GM21528 (cell line): ENCODE measurements at regions not wholly inside any gene's neighbourhood (a gene's known extent, or its start where the extent isn't known, plus 50 kb on each side); places are given as distances from the start of the nearest gene placed in this dataset.

Source experiments
- ATAC-seq: cut with Tn5 transposase; IDR thresholded peaks from one replicate; pipeline ENCODE4 v1.9.1; 2021; ENCODE audit warnings: mild to moderate bottlenecking, moderate library complexity; ENCODE audit not compliant: unreplicated experiment, low FRiP score

DNA sequence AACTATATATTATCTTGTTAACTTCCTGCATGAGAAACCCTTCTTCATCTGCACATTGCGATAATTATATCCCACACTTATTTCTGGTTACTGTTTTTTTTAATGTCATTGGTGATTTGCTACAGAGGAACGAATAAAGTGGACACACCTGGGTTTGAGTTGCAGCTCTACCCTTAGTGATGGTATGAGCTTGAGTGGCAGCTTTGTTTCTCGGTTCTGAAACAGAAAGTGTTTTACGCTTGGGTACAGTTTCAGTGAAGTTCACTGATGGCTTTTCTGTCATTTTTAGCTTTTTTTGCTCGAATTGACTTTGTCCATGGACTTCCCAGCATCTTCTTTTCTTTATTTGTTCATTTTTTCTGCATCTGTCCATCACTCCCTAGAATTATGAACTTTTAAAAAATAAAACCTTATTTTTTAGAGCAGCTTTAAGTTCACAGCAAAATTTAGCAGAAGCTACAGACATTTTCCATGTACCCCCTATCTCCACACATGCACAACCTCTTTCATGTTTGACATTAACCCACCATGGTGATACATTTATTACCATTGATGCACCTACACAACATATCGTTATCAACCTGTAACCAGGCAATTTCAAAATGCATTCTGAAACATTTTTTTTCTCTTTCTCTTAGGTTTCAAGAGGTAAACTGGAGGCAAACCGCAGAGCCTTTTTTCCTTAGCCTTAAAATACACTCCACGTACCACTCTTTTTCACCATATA lies 1041.6 kb upstream of the PRKX start:
- ATAC-seq, result peak; percentile 97

DNA sequence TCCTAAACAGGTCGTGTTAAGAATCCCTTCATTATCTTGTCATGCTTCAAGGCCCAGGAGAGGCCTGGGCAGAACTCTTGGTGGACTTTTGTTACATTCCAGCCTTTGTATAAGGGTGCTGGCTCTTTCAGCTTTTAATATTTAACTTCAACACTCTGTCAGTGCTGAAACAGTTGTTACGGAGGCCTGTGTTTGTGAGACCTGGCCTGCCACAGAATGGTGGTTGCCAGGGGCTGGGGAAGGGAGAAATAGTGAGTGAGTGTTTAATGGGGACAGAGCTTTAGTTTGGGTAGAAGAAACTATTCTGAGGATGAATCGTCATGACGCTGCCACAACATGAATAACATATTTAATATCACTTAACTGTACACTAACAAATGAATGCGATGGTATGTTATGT lies 1027.6 kb upstream of the PRKX start:
- ATAC-seq, result no peak

DNA sequence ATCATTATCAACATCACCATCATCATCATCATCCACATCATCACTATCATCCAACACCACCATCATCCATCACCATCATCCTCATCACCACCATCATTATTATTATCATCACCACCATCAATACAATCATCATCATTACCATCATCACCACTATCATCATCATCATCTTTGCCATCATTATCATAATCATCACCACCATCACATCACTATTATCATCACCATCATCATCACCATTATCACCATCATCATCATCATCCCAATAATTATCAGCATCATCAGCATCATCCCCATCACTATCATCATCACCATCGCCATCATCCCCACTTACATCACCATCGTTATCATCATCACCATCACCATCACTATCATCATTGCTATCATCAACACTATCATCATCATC lies 1021.9 kb upstream of the PRKX start:
- no peak for ATAC-seq

DNA sequence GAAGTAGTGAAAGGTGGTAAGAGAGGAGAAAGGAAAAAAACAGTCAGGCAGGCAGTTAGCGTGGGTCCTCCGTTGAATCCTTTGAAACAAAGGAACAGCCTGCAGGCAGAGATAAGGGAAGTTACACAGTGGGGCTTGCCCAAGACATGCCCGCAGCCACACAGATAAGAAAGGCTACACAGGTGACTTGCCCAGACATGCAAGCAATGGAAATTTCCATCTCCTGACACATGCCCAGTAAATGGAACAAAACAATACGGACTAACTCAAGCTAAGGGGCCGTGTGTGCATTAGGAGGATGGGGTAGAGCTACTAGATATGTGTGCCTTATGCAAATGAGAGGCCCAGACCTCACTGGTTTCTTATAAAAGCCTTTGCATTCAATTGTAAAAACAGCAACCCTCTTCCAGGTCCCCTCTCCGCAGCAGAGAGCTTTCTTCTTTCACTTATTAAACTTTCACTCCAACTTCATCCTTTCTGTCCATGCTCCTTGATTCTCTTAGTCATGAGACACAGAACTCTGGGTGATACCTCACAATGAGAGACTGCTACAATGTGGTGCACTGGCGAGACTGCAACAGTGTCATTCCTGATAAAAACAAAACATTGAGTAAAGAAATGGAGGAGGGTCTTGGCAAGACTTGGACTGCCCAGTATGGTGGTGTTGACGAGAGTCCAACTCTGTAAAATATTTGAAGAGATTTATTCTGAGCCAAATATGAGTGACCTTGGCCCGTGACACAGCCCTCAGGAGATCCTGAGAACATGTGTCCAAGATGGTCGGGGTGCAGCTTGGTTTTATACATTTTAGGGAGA lies 997.4 kb upstream of the PRKX start:
- ATAC-seq, result peak; percentile 89

- ATAC-seq, result no peak
Observed at GRCh38 chrX:4708970-4709760, 995.7 kb upstream of the PRKX start.

DNA sequence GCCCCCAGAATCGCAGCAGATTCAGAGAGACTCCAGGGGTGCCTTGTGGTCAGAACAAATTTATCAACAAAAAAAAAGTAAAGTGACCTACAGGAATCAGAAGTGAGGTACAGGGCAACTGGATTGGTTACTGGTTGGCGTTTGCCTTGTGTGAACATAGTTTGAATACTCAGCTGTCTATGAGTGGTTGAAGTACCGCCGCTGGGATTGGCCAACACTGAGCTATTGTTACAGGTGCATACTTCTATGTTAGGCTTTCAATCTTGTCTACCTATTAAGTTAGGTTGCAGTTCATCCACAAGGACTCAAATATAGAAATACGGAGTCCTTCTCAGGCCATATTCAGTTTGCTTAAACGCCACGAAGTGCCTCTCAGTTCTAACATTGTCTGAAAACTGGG lies 993.5 kb upstream of the PRKX start:
- no peak for ATAC-seq

DNA sequence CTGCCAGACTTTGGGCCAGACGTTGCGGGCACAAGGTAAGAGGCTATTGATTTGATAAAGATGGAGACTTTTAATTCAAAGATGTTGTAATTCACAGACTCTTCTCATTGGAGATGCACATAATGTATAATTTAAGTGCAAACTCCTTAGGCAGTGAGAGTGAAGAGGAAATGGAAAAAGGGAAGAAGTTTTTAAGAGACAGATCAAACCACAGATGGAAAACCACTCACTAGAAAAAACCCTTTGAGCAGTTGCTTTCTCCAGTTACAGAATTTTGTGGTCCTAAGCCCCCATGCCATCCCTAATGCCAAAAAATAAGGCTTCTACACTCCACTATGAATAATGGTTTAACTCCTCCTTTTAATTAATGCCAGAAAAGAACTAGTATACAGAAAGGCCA lies 977.1 kb upstream of the PRKX start:
- ATAC-seq, result no peak

- no peak for ATAC-seq
Observed at GRCh38 chrX:4682636-4683035, 969.2 kb upstream of the PRKX start.

GRCh38 chrX:4675686-4676300 lies 962.3 kb upstream of the PRKX start:
- ATAC-seq, result no peak

- no peak for ATAC-seq
Observed at GRCh38 chrX:4674028-4674782, 960.8 kb upstream of the PRKX start.

DNA sequence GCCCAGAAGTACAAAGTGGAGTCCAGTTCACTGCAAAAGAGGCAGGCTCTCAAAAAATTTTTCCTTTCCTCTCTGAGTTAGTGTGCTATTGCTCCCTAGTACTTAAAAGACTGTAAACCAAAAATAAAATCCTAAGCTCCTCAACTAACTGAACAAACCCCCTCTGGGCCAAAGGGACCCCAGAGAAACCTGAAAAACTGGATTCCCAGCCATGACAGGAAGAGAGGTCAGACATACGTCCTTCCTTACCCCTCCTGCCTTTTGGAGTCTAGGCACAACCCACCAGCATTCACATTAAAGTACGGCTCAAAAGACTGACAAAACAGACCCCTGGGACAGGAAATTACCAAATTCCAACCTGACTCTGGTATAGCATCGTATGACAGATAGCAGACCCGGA lies 957.9 kb upstream of the PRKX start:
- ATAC-seq, result no peak

DNA sequence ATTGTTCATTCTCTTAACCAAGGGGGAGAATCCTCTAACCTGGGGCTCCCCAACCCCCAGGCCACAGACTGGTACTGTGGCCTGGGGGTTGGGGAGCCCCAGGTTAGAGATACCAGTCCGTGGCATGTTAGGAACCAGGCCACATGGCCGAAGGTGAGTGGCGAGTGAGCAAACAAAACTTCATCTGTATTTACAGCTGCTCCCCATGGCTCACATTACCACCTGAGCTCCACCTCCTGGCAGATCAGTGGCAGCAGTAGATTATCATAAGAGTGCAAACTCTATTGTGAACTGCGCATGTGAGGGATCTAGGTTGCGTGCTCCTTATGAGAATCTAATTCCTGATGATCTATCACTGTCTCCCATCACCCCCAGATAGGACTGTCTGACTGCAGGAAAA lies 957.2 kb upstream of the PRKX start:
- ATAC-seq, result no peak

- no peak for ATAC-seq
Observed at GRCh38 chrX:4668802-4669536, 955.5 kb upstream of the PRKX start.

DNA sequence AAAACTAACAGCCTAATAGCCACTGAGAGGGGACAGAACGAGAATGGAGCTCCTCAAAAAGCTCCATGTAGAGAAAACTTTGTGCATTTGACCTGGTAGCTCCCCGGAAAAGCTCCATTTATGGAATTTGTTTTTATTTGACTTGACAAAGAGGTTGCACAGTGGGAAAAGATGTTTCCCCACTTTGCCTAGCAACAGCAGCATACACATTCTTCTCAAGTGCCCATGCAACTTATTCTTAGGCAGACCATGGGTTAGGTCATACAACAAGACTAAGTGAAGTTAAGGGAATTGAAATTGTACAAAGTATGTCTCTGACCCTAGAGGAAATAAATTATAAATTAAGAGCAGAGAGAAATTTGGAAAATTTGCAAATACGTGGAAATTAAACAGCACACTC lies 949.6 kb upstream of the PRKX start:
- ATAC-seq, result no peak

DNA sequence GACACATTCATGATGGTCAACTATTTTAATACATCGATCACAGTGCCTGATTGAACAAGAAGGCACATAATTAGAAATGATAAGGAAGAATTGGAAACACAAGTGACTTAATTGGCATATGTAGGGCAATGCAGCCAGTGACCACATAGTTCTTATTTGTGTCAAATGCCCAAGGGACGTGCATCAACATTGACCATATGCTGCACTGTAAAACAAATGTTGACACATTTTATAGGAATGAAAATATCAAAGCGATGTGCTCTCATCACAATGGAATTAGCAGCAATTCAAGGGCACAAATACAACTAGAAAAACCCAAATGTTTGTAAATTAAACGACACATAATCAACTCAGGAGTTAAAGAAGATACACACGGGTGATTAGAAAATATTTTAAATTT lies 948.3 kb upstream of the PRKX start:
- ATAC-seq, result no peak

DNA sequence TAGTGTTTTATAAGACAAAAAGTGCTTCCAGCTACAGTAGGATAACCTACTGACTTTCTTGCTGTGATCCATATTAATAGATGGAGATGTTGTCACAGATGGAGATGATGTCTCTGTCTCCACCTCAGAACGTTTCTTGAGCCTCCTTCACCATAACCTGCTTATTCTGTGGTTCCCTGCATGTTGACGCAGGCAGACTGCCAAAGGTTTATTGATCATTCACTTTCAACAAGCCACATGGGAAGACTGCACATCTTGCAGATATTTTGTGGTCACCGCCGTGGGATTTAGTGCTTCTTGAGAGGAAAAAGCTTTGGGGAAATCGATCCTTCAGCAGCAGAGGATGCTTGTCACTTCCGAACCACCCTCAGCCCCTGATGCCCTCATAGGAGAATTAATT lies 943.0 kb upstream of the PRKX start:
- ATAC-seq, result no peak

- ATAC-seq, result no peak
Observed at GRCh38 chrX:4655743-4656142, 942.3 kb upstream of the PRKX start.

- ATAC-seq, result no peak
Observed at GRCh38 chrX:4642114-4642513, 928.7 kb upstream of the PRKX start.

DNA sequence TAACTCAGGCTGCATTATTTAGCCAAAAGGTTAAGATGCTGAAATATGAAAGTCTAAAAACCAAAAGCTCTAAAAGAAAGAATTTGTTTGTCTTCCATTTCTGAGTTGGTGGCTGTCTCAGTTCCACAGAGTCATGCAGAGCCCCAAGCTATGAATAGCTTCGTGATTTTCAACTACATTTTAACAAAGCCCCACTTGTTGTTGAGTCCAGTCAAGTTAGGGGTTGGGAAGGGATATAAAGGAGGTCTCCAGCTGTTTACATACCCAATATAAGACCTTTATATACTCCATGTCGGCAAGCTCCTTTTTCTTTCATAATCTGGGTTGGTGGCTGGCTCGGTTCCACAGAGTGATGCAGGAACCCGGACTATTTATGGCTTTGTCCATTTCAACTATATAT lies 924.6 kb upstream of the PRKX start:
- no peak for ATAC-seq

DNA sequence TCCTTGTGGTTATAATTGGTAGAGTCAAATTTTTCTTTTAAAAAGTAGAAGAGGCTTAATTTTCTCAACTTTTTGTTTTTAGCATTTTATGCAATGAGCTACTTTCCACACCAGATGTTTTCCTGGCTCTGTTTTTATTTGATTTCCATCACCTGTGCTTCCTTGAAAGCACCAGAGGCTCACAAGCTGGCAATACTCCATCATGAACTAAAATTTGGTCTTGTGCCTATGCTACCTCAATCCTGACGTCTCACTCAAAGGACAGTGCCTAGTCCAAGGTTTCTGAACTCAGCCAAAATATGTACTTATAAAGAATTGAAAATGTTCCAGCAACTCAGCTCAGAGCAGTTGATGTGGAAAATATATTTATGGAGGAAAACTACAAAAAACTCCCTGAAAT lies 914.0 kb upstream of the PRKX start:
- ATAC-seq, result no peak
